Neuronal stem cell (in vitro differentiated cells): ENCODE measurements at regions not wholly inside any gene's neighbourhood (a gene's known extent, or its start where the extent isn't known, plus 50 kb on each side); places are given as distances from the start of the nearest gene placed in this dataset.
"Not testable (repeated sequence)": the region's sequence is repeated elsewhere in the genome, so short reads cannot be mapped to it uniquely, and the experiment has no call there.

Experiments used
- DNase-seq: peaks from one replicate; pipeline ENCODE4 v3.0.0-alpha.2; 2013; ENCODE audit warnings: low spot score
- H2AFZ ChIP-seq: one replicate; pipeline ENCODE4 v1.6.1; 2013; ENCODE audit warnings: mild to moderate bottlenecking, low read length, inconsistent platforms
- H2AK5ac ChIP-seq: 2 replicates; pipeline ENCODE4 v1.6.1; 2013; ENCODE audit warnings: low read depth, mild to moderate bottlenecking, inconsistent platforms, low read length, moderate library complexity, mixed read lengths
- H2BK120ac ChIP-seq: 2 replicates; pipeline ENCODE4 v1.6.1; 2013; ENCODE audit warnings: low read depth, mild to moderate bottlenecking, inconsistent platforms, low read length, moderate library complexity, mixed read lengths
- H2BK12ac ChIP-seq: one replicate; pipeline ENCODE4 v1.6.1; 2013; ENCODE audit warnings: low read length, inconsistent platforms
- H2BK15ac ChIP-seq: 2 replicates; pipeline ENCODE4 v1.6.1; 2013; ENCODE audit warnings: mild to moderate bottlenecking, low read length, inconsistent platforms, mixed read lengths
- H2BK5ac ChIP-seq: one replicate; pipeline ENCODE4 v1.6.1; 2013; ENCODE audit warnings: inconsistent platforms, mild to moderate bottlenecking, low read length, moderate library complexity
- H3K14ac ChIP-seq: one replicate; pipeline ENCODE4 v1.6.1; 2013; ENCODE audit warnings: low read length, inconsistent platforms
- H3K18ac ChIP-seq: 2 replicates; pipeline ENCODE4 v1.6.1; 2013; ENCODE audit warnings: low read length, inconsistent platforms
- H3K23ac ChIP-seq: 2 replicates; pipeline ENCODE4 v1.6.1; 2013; ENCODE audit warnings: low read depth, mild to moderate bottlenecking, mixed read lengths, low read length, inconsistent platforms; ENCODE audit not compliant: poor library complexity
- H3K27ac ChIP-seq: replicated peaks from 3 replicates; pipeline ENCODE4 v1.5.1; 2013; ENCODE audit warnings: low read length, inconsistent platforms
- H3K27me3 ChIP-seq, 3 experiments: 2 replicates each; pipeline ENCODE4 v1.6.1; 2013; ENCODE audit warnings: low read length in 3 of 3, mild to moderate bottlenecking in 2 of 3, inconsistent platforms in 1 of 3, low read depth in 1 of 3, mixed read lengths in 1 of 3, moderate library complexity in 1 of 3; ENCODE audit not compliant: control insufficient read depth in 3 of 3, insufficient read depth in 3 of 3
- H3K36me3 ChIP-seq, 2 donors: replicated peaks in 1 of 2; 2 replicates each; pipeline ENCODE4 v1.6.1; 2013; ENCODE audit warnings: low read length in 2 of 2; ENCODE audit not compliant: control insufficient read depth in 2 of 2, insufficient read depth in 2 of 2
- H3K4ac ChIP-seq: 2 replicates; pipeline ENCODE4 v1.6.1; 2013; ENCODE audit warnings: inconsistent platforms, mild to moderate bottlenecking, low read length, moderate library complexity
- H3K4me1 ChIP-seq, 2 donors: 1 replicate in 1 of 2; 2 replicates in 1 of 2; pipeline ENCODE4 v1.6.1; 2013; ENCODE audit warnings: low read length in 2 of 2, low read depth in 1 of 2; ENCODE audit not compliant: control insufficient read depth in 2 of 2, insufficient read depth in 1 of 2
- H3K4me2 ChIP-seq: one replicate; pipeline ENCODE4 v1.6.1; 2013; ENCODE audit warnings: mild to moderate bottlenecking, low read length, inconsistent platforms; ENCODE audit not compliant: insufficient read depth, poor library complexity, severe bottlenecking
- H3K4me3 ChIP-seq, 2 donors: 2 replicates each; pipeline ENCODE4 v1.5.1; 2013; ENCODE audit warnings: low read length in 2 of 2, mild to moderate bottlenecking in 2 of 2, inconsistent platforms in 1 of 2, moderate library complexity in 1 of 2
- H3K79me1 ChIP-seq: one replicate; pipeline ENCODE4 v1.6.1; 2013; ENCODE audit warnings: low read depth, mild to moderate bottlenecking, inconsistent platforms, low read length, moderate library complexity
- H3K9ac ChIP-seq: one replicate; pipeline ENCODE4 v1.6.1; 2013; ENCODE audit warnings: mild to moderate bottlenecking, low read depth, low read length, inconsistent platforms; ENCODE audit not compliant: poor library complexity
- H3K9me3 ChIP-seq, 2 donors: replicated peaks in 1 of 2; 2 replicates each; pipeline versions ENCODE3 to v1.6.1; 2013; ENCODE audit warnings: low read length in 2 of 2, mild to moderate bottlenecking in 2 of 2, inconsistent platforms in 1 of 2, low read depth in 1 of 2, mixed read lengths in 1 of 2, moderate library complexity in 1 of 2; ENCODE audit not compliant: control insufficient read depth in 2 of 2, insufficient read depth in 1 of 2
- H4K8ac ChIP-seq: one replicate; pipeline ENCODE4 v1.6.1; 2013; ENCODE audit warnings: low read depth, mild to moderate bottlenecking, inconsistent platforms, low read length, moderate library complexity
- H4K91ac ChIP-seq: one replicate; pipeline ENCODE4 v1.6.1; 2013; ENCODE audit warnings: low read length, low read depth, mild to moderate bottlenecking, inconsistent platforms; ENCODE audit not compliant: poor library complexity
- WGBS, 2 donors: extraction: QIAGEN DNeasy Blood & Tissue Kit; methylation state at CpG; one replicate each; pipeline ENCODE4 v1.1.7; 2013; ENCODE audit warnings: missing lambda C conversion rate in 2 of 2, mixed read lengths in 1 of 2; ENCODE audit not compliant: insufficient read length in 2 of 2, insufficient replicate concordance in 1 of 2; ENCODE audit errors: extremely low coverage in 2 of 2; 5-methylcytosine and 5-hydroxymethylcytosine counted together

GRCh38 chr13:20305587-20305986, 73.5 kb upstream of the GJB6 start:
- H2BK5ac ChIP-seq = no peak overlapping the region
- no peak overlapping the region for H2BK120ac ChIP-seq

DNA sequence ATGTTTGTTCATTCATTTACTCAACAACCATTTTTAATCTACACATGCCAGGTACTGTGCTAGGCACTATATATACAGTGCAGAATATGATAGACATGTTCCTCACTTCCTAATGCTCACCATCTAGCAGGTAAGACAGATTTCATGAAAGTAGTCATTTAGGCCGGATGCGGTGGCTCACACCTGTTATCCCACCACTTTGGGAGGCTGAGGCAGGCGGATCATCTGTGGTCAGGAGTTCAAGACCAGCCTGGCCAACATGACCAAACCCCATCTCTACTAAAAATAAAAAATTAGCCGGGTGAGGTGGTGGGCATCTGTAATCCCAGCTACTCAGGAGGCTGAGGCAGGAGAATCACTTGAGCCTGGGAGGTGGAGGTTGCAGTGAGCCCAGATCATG, 71.9 kb upstream of the GJB6 start:
- H2BK12ac ChIP-seq, H4K8ac ChIP-seq, H3K4ac ChIP-seq, H3K18ac ChIP-seq, H3K79me1 ChIP-seq, H3K27ac ChIP-seq, H2AFZ ChIP-seq, H4K91ac ChIP-seq, H3K23ac ChIP-seq, H2BK120ac ChIP-seq, H3K9me3 ChIP-seq, H3K4me1 ChIP-seq, H2BK5ac ChIP-seq, DNase-seq, H3K4me2 ChIP-seq, H3K36me3 ChIP-seq, H2AK5ac ChIP-seq, H3K9ac ChIP-seq, H3K4me3 ChIP-seq, H2BK15ac ChIP-seq, H3K14ac ChIP-seq: not testable (repeated sequence)
- no CpG with 5 or more reads among the region's 4 CpGs for WGBS, 2 donors
- H3K27me3 ChIP-seq = peaks cover 0 to 27% (median 0%) of the 10 kb centered on the region in 3 experiments

More at GRCh38 chr13:20305587-20305986, 73.5 kb upstream of the GJB6 start:
- no CpG with 5 or more reads among the region's 2 CpGs for WGBS, 2 donors
- H3K4me1 ChIP-seq = peaks cover 0 to 5% of the 10 kb centered on the region in 2 donors
- DNase-seq = no peak
- H3K4ac ChIP-seq = no peak overlapping the region
- H3K79me1 ChIP-seq = no peaks in the 10 kb centered on the region
- H3K9me3 ChIP-seq = peaks cover 0 to 4% of the 10 kb centered on the region in 2 donors
- no peak overlapping the region for H3K4me2 ChIP-seq
- peaks cover 0 to 21% (median 0%) of the 10 kb centered on the region in 3 experiments for H3K27me3 ChIP-seq
- H3K36me3 ChIP-seq = no peaks in the 10 kb centered on the region
- H2BK12ac ChIP-seq = no peak overlapping the region
- H2AFZ ChIP-seq = no peak overlapping the region
- no peak overlapping the region for H3K23ac ChIP-seq
- H2AK5ac ChIP-seq = no peak overlapping the region
- H3K4me3 ChIP-seq = no peak overlapping the region
- no peak overlapping the region for H3K9ac ChIP-seq
- no peak overlapping the region for H3K27ac ChIP-seq
- H4K91ac ChIP-seq = no peak overlapping the region
- H2BK15ac ChIP-seq = no peak overlapping the region
- H4K8ac ChIP-seq = no peak overlapping the region
- H3K14ac ChIP-seq = no peak overlapping the region
- no peak overlapping the region for H3K18ac ChIP-seq

DNA sequence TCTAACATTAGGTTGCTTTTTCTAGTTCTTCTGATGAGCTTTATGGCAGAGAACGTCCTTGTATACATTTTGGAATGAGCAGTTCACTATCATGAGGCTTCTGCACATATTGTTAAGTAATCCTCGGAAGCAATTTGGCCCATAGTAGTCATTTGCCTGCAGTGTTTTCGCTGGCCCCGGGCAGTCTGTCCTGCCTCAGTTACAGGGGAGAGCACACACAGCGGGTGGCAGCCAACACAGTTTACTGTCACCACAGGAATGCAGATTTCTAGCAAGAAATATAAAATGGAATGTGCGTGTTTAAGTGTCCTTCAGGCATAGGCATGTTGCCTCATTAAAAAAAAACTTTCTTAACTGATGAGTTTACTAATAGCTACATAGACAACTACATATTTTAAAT, 71.5 kb upstream of the GJB6 start:
- Histone ChIP-seq H3K9me3 (peaks cover 0 to 4% of the 10 kb centered on the region in 2 donors), H4K8ac (no peak overlapping the region), H2AFZ (no peak overlapping the region), H3K27me3 (peaks cover 0 to 27% (median 0%) of the 10 kb centered on the region in 3 experiments), H3K23ac (no peak overlapping the region), H3K4me1 (peaks cover 0 to 5% of the 10 kb centered on the region in 2 donors), H3K27ac (no peak overlapping the region), H3K4ac (no peak overlapping the region), H2BK120ac (no peak overlapping the region), H4K91ac (no peak overlapping the region), H3K36me3 (no peaks in the 10 kb centered on the region), H3K4me3 (no peak overlapping the region), H2BK15ac (no peak overlapping the region), H3K14ac (no peak overlapping the region), H2BK12ac (no peak overlapping the region), H3K18ac (no peak overlapping the region), H3K4me2 (no peak overlapping the region), H3K9ac (no peak overlapping the region), H2AK5ac (no peak overlapping the region), H2BK5ac (no peak overlapping the region), H3K79me1 (no peaks in the 10 kb centered on the region)
- no CpG with 5 or more reads among the region's 6 CpGs for WGBS, 2 donors
- no peak for DNase-seq

DNA sequence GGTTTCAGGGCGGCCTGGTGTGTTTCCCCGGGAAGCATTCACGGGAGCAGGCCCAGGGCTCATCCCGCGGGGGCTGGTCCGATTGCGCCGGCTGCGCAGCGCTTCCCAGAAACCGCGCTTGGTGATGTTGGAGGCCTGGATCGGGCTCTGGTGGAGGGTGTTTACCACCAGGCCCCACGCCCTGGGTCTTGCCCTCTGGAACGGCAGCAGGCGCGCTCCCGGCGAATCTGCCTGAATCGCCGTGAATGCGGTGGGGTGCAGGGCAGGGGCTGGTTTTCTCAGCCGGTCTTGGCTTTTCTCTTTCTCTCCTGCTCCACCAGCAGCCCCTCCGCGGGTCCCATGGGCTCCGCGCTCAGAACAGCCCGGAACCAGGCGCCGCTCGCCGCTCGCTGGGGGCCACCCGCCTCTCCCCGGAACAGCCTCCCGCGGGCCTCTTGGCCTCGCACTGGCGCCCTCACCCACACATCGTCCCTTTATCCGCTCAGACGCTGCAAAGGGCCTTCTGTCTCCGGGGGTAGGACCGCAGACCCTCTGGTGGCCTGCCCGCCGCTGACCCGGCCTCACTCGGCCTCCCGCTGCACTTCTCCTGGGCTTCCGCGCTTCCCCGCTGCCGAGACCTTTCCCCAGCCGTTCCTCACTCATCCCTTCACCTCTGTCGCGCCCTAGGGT, 69.4 kb upstream of the GJB6 start:
- Histone ChIP-seq H3K27ac (no peak overlapping the region), H2BK5ac (peak overlapping the region; percentile 16), H3K4ac (no peak overlapping the region), H3K4me1 (peaks cover 0 to 5% of the 10 kb centered on the region in 2 donors), H3K18ac (peak overlapping the region; percentile 94), H3K36me3 (no peaks in the 10 kb centered on the region), H3K9me3 (no peaks in the 10 kb centered on the region), H2BK15ac (peak overlapping the region; percentile 51), H2AK5ac (peak overlapping the region; percentile 50), H2AFZ (peak overlapping the region; percentile 45), H2BK120ac (no peak overlapping the region), H3K4me3 (no peak overlapping the region), H2BK12ac (no peak overlapping the region), H3K4me2 (peak overlapping the region; percentile 46), H3K23ac (peak overlapping the region; percentile 40), H3K14ac (no peak overlapping the region), H4K91ac (no peak overlapping the region), H3K27me3 (peaks cover 0 to 27% (median 0%) of the 10 kb centered on the region in 3 experiments), H3K9ac (no peak overlapping the region), H4K8ac (peak overlapping the region; percentile 32), H3K79me1 (no peaks in the 10 kb centered on the region)
- WGBS, 2 donors = no CpG with 5 or more reads among the region's 56 CpGs
- DNase-seq = peak; percentile 2
